ENCODE measurements at regions not wholly inside any gene's neighbourhood (a gene's known extent, or its start where the extent isn't known, plus 50 kb on each side); places are given as distances from the start of the nearest gene placed in this dataset.

DNA sequence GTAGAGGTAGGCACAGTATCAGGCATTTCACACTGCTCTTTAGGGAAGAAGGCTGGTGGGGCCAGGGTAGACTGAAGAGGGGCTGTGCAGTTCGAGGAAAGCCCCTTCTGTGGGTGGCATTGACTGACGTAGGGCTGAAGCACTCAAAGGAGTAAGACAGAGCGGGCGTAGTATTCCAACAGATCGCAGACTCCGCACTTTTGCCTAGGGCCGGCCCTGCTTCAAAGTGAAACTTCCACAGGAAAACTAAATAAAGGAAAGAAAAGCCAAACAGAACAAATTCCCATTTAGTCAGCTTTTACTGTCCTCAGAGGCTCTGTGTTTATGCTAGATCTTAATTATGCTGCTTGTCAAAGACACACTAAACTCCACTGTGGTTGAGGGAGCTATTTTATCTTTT, 493.0 kb upstream of the WWC1 start:
- 23% methylated on average over 7 of the region's 7 CpGs for WGBS (ENCODE audit: low lambda C conversion rate)
- no peak for FAIRE-seq

DNA sequence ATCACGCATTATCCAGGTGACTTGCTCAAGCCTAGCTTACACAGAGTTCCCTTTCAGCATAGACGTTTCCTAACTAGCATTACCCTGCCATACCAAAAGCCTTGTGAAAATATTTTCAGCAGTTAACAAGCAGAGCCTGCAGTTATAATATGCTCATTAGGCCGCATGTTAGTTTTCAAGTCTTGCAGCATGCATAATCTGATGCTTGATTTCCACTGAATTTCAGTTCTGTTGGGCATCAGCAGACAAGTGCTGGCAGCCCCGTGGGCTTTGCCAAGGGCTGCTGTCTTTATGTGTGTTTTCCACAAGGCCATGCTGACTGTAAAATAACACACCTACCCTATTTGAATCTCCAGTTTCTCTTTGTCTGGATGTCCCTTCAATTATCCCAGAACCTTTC, 491.0 kb upstream of the WWC1 start:
- Histone ChIP-seq H3K4me1 (ENCODE audit: insufficient read depth, low read length) (no peaks in the 10 kb centered on the region), H3K4me3 (replicated peaks in 1 of 3; ENCODE audit: insufficient read depth in 1 of 3, low read depth in 2 of 3, low read length in 3 of 3) (no peak overlapping the region), H4K20me1 (ENCODE audit: insufficient read depth, low read length) (no peaks in the 10 kb centered on the region), H3K27ac (ENCODE audit: extremely low read length, insufficient read depth, low read length) (no peak overlapping the region), H2AFZ (ENCODE audit: low read length) (no peak overlapping the region), H3K36me3 (replicated peaks in 1 of 2; ENCODE audit: control insufficient read depth in 1 of 2, insufficient read depth in 2 of 2, low read length in 2 of 2) (no peaks in the 10 kb centered on the region), H3K79me2 (ENCODE audit: insufficient read depth, low read length) (no peaks in the 10 kb centered on the region), H3K4me2 (ENCODE audit: low read depth, low read length) (no peak overlapping the region), H3K9me3 (ENCODE audit: low read length) (no peaks in the 10 kb centered on the region), H3K9ac (ENCODE audit: insufficient read depth, low read depth, low read length) (no peak overlapping the region), H3K27me3 (ENCODE audit: control insufficient read depth in 1 of 2, insufficient read depth in 2 of 2, low read length in 2 of 2) (peaks cover 0 to 4% of the 10 kb centered on the region in 2 experiments; a peak in 1 of 5 replicates)
- WGBS (ENCODE audit: low lambda C conversion rate): 13% methylated on average over 4 of the region's 4 CpGs
- ATAC-seq (no peak), DNase-seq (ENCODE audit: low spot score) (no peak), FAIRE-seq (no peak)
- POLR2A ChIA-PET: no interaction called here
- CTCF ChIA-PET (ENCODE audit: low intra/inter-chr PET ratio, low total read pairs): no interaction called here
- no TSS peak for BruUV-seq (replicated peaks)
- intact Hi-C loops (cut with micrococcal nuclease; ENCODE audit: unreplicated experiment): no loop called here
- in situ Hi-C loops (cut with HindIII; ENCODE audit: extremely low pct_ligation_motif_present, low pct_unique_long_range_greater_than_20kb): no loop called here
- no peak for TF ChIP-seq SP4 (CRISPR knock-in tag; IDR thresholded peaks at IDR 0.05)
- TF ChIP-seq, protein P1, sequence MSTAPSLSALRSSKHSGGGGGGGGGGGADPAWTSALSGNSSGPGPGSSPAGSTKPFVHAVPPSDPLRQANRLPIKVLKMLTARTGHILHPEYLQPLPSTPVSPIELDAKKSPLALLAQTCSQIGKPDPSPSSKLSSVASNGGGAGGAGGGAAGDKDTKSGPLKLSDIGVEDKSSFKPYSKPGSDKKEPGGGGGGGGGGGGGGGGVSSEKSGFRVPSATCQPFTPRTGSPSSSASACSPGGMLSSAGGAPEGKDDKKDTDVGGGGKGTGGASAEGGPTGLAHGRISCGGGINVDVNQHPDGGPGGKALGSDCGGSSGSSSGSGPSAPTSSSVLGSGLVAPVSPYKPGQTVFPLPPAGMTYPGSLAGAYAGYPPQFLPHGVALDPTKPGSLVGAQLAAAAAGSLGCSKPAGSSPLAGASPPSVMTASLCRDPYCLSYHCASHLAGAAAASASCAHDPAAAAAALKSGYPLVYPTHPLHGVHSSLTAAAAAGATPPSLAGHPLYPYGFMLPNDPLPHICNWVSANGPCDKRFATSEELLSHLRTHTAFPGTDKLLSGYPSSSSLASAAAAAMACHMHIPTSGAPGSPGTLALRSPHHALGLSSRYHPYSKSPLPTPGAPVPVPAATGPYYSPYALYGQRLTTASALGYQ (CRISPR knock-in tag; IDR thresholded peaks at IDR 0.05): no peak
- no peak for TF ChIP-seq ZNF737 (CRISPR knock-in tag; IDR thresholded peaks at IDR 0.05; ENCODE audit: borderline replicate concordance)
- TF ChIP-seq LRRFIP1 (CRISPR knock-in tag; conservative IDR thresholded peaks at IDR 0.05): no peak
- no peak for TF ChIP-seq ZNF232 (CRISPR knock-in tag; IDR thresholded peaks at IDR 0.05; ENCODE audit: borderline replicate concordance)
- no peak for TF ChIP-seq FOXJ3 (CRISPR knock-in tag; IDR thresholded peaks at IDR 0.05; ENCODE audit: borderline replicate concordance)
- no peak for TF ChIP-seq PHF8 (CRISPR knock-in tag; IDR thresholded peaks at IDR 0.05)
- TF ChIP-seq ERF (CRISPR knock-in tag; IDR thresholded peaks at IDR 0.05): no peak
- TF ChIP-seq, protein P2, sequence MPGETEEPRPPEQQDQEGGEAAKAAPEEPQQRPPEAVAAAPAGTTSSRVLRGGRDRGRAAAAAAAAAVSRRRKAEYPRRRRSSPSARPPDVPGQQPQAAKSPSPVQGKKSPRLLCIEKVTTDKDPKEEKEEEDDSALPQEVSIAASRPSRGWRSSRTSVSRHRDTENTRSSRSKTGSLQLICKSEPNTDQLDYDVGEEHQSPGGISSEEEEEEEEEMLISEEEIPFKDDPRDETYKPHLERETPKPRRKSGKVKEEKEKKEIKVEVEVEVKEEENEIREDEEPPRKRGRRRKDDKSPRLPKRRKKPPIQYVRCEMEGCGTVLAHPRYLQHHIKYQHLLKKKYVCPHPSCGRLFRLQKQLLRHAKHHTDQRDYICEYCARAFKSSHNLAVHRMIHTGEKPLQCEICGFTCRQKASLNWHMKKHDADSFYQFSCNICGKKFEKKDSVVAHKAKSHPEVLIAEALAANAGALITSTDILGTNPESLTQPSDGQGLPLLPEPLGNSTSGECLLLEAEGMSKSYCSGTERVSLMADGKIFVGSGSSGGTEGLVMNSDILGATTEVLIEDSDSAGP (CRISPR knock-in tag; IDR thresholded peaks at IDR 0.05; ENCODE audit: borderline replicate concordance): no peak

More for the DNA sequence above, 493.0 kb upstream of the WWC1 start:
- H3K9me3 ChIP-seq (ENCODE audit: low read length): no peaks in the 10 kb centered on the region
- no peak for TF ChIP-seq NR2F1 (CRISPR knock-in tag; IDR thresholded peaks at IDR 0.05)
- TF ChIP-seq NR2F2 (IDR thresholded peaks at IDR 0.05; ENCODE audit: borderline replicate concordance, low read depth): no peak
- TF ChIP-seq ELF3 (CRISPR knock-in tag; IDR thresholded peaks at IDR 0.05): no peak
- no peak for TF ChIP-seq ZNF7 (CRISPR knock-in tag; IDR thresholded peaks at IDR 0.05)
- TF ChIP-seq MED8 (CRISPR knock-in tag; IDR thresholded peaks at IDR 0.05; ENCODE audit: insufficient replicate concordance): no peak
- TF ChIP-seq ZBTB3 (CRISPR knock-in tag; IDR thresholded peaks at IDR 0.05; ENCODE audit: borderline replicate concordance, low read depth): no peak
- TF ChIP-seq, protein P3, sequence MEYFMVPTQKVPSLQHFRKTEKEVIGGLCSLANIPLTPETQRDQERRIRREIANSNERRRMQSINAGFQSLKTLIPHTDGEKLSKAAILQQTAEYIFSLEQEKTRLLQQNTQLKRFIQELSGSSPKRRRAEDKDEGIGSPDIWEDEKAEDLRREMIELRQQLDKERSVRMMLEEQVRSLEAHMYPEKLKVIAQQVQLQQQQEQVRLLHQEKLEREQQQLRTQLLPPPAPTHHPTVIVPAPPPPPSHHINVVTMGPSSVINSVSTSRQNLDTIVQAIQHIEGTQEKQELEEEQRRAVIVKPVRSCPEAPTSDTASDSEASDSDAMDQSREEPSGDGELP (IDR thresholded peaks at IDR 0.05; ENCODE audit: borderline replicate concordance, low read depth): no peak
- no peak for TF ChIP-seq HDAC2 (CRISPR knock-in tag; IDR thresholded peaks at IDR 0.05)
- H3K4me3 ChIP-seq (replicated peaks in 1 of 3; ENCODE audit: insufficient read depth in 1 of 3, low read depth in 2 of 3, low read length in 3 of 3): no peak overlapping the region
- POLR2A ChIA-PET: no interaction called here
- no peaks in the 10 kb centered on the region for H3K79me2 ChIP-seq (ENCODE audit: insufficient read depth, low read length)
- H3K9ac ChIP-seq (ENCODE audit: insufficient read depth, low read depth, low read length): no peak overlapping the region
- DNase-seq (ENCODE audit: low spot score) (no peak), ATAC-seq (no peak)
- no TSS peak for BruUV-seq (replicated peaks)
- peaks cover 0 to 4% of the 10 kb centered on the region in 2 experiments; a peak in 1 of 5 replicates for H3K27me3 ChIP-seq (ENCODE audit: control insufficient read depth in 1 of 2, insufficient read depth in 2 of 2, low read length in 2 of 2)
- no peaks in the 10 kb centered on the region for H3K36me3 ChIP-seq (replicated peaks in 1 of 2; ENCODE audit: control insufficient read depth in 1 of 2, insufficient read depth in 2 of 2, low read length in 2 of 2)
- H3K4me1 ChIP-seq (ENCODE audit: insufficient read depth, low read length): no peaks in the 10 kb centered on the region
- no peaks in the 10 kb centered on the region for H4K20me1 ChIP-seq (ENCODE audit: insufficient read depth, low read length)
- CTCF ChIA-PET (ENCODE audit: low intra/inter-chr PET ratio, low total read pairs): no interaction called here
- intact Hi-C loops (cut with micrococcal nuclease; ENCODE audit: unreplicated experiment): no loop called here
- no peak overlapping the region for H3K4me2 ChIP-seq (ENCODE audit: low read depth, low read length)
- H3K27ac ChIP-seq (ENCODE audit: extremely low read length, insufficient read depth, low read length): no peak overlapping the region
- in situ Hi-C loops (cut with HindIII; ENCODE audit: extremely low pct_ligation_motif_present, low pct_unique_long_range_greater_than_20kb): no loop called here
- H2AFZ ChIP-seq (ENCODE audit: low read length): no peak overlapping the region
